ENCODE measurements at regions not wholly inside any gene's neighbourhood (a gene's known extent, or its start where the extent isn't known, plus 50 kb on each side); places are given as distances from the start of the nearest gene placed in this dataset.
"Not testable (repeated sequence)": the region's sequence is repeated elsewhere in the genome, so short reads cannot be mapped to it uniquely, and the experiment has no call there.

GRCh38 chr13:64480211-64480610 lies 2749.9 kb downstream of the PCDH9 start:
- no peaks in the 10 kb centered on the region for H3K36me3 ChIP-seq (ENCODE audit: low read depth)
- intact Hi-C loops (cut with DNase I, micrococcal nuclease) = no loop called here
- H3K9me3 ChIP-seq = peaks cover 28% of the 10 kb centered on the region
- DNase-seq = no peak
- no peak for ATAC-seq
- TF ChIP-seq CTCF (IDR thresholded peaks at IDR 0.05) = no peak
- no peak overlapping the region for H3K4me3 ChIP-seq
- no peaks in the 10 kb centered on the region for H3K4me1 ChIP-seq (ENCODE audit: low read depth)

- no peak for ATAC-seq
- no peak for TF ChIP-seq CTCF (IDR thresholded peaks at IDR 0.05)
- intact Hi-C loops (cut with DNase I, micrococcal nuclease) = no loop called here
Observed at GRCh38 chr13:64477146-64477545, 2753.0 kb downstream of the PCDH9 start.

GRCh38 chr13:64476041-64476568 lies 2754.0 kb downstream of the PCDH9 start:
- ATAC-seq; DNase-seq; H3K4me1 ChIP-seq (ENCODE audit: low read depth); H3K36me3 ChIP-seq (ENCODE audit: low read depth); H3K4me3 ChIP-seq; intact Hi-C loops (cut with DNase I, micrococcal nuclease): not testable (repeated sequence)
- peaks cover 21% of the 10 kb centered on the region for H3K9me3 ChIP-seq

More at GRCh38 chr13:64477146-64477545, 2753.0 kb downstream of the PCDH9 start:
- Histone ChIP-seq H3K36me3 (ENCODE audit: low read depth) (no peaks in the 10 kb centered on the region), H3K4me3 (no peak overlapping the region), H3K4me1 (ENCODE audit: low read depth) (no peaks in the 10 kb centered on the region), H3K9me3 (peaks cover 21% of the 10 kb centered on the region)
- no peak for DNase-seq

- intact Hi-C loops (cut with DNase I, micrococcal nuclease) = no loop called here
- ATAC-seq = no peak
Observed at GRCh38 chr13:64471916-64472315, 2758.2 kb downstream of the PCDH9 start.

GRCh38 chr13:64470751-64471150 lies 2759.4 kb downstream of the PCDH9 start:
- Histone ChIP-seq H3K4me1 (ENCODE audit: low read depth) (no peaks in the 10 kb centered on the region), H3K4me3 (no peak overlapping the region), H3K9me3 (peaks cover 15% of the 10 kb centered on the region), H3K36me3 (ENCODE audit: low read depth) (no peaks in the 10 kb centered on the region)
- DNase-seq (no peak), ATAC-seq (no peak)
- intact Hi-C loops (cut with DNase I, micrococcal nuclease) = no loop called here
- no peak for TF ChIP-seq CTCF (IDR thresholded peaks at IDR 0.05)

More at GRCh38 chr13:64471916-64472315, 2758.2 kb downstream of the PCDH9 start:
- no peaks in the 10 kb centered on the region for H3K36me3 ChIP-seq (ENCODE audit: low read depth)
- no peak for TF ChIP-seq CTCF (IDR thresholded peaks at IDR 0.05)
- H3K9me3 ChIP-seq = peaks cover 18% of the 10 kb centered on the region
- no peak overlapping the region for H3K4me3 ChIP-seq
- H3K4me1 ChIP-seq (ENCODE audit: low read depth) = no peaks in the 10 kb centered on the region
- no peak for DNase-seq

GRCh38 chr13:64459778-64460177 lies 2770.4 kb downstream of the PCDH9 start:
- H3K4me3 ChIP-seq = no peak overlapping the region
- DNase-seq = no peak
- H3K9me3 ChIP-seq = peaks cover 8% of the 10 kb centered on the region
- intact Hi-C loops (cut with DNase I, micrococcal nuclease) = no loop called here
- H3K36me3 ChIP-seq (ENCODE audit: low read depth) = no peaks in the 10 kb centered on the region
- TF ChIP-seq CTCF (IDR thresholded peaks at IDR 0.05) = no peak
- no peaks in the 10 kb centered on the region for H3K4me1 ChIP-seq (ENCODE audit: low read depth)
- ATAC-seq = no peak

Measured in mucosa of descending colon (tissue), 3 donors.